Neutrophil (primary cell): ENCODE measurements at regions not wholly inside any gene's neighbourhood (a gene's known extent, or its start where the extent isn't known, plus 50 kb on each side); places are given as distances from the start of the nearest gene placed in this dataset.

Experiments used
- H3K27ac ChIP-seq: fragments of 200-600 bp; sonication (generic); 2 replicates; pipeline ENCODE4 v1.5.1; 2016; ENCODE audit warnings: mild to moderate bottlenecking, moderate library complexity
- H3K27me3 ChIP-seq: fragments of 200-600 bp; sonication (generic); 2 replicates; pipeline ENCODE4 v1.6.0; 2016; ENCODE audit warnings: mild to moderate bottlenecking
- H3K36me3 ChIP-seq: fragments of 200-600 bp; sonication (generic); 2 replicates; pipeline ENCODE4 v1.5.1; 2017
- H3K4me1 ChIP-seq, 2 experiments: fragments of 200-600 bp in 1 of 2; sonication (generic) in 1 of 2; 1 replicate in 1 of 2; 2 replicates in 1 of 2; pipeline versions ENCODE4 v1.5.1 to v1.6.1; 2013 to 2016; ENCODE audit warnings: low read depth in 1 of 2, low read length in 1 of 2, mild to moderate bottlenecking in 1 of 2, moderate library complexity in 1 of 2; ENCODE audit not compliant: control insufficient read depth in 1 of 2, insufficient read depth in 1 of 2
- H3K4me3 ChIP-seq, 2 experiments: fragments of 200-600 bp in 1 of 2; sonication (generic) in 1 of 2; 1 replicate in 1 of 2; 2 replicates in 1 of 2; pipeline ENCODE4 v1.5.1; 2013 to 2016; ENCODE audit warnings: low read depth in 1 of 2, low read length in 1 of 2, mild to moderate bottlenecking in 1 of 2, moderate library complexity in 1 of 2
- H3K9me3 ChIP-seq: fragments of 200-600 bp; sonication (generic); 2 replicates; pipeline ENCODE4 v1.5.1; 2016
- TF ChIP-seq, protein P1 (sequence below): fragments of 200-600 bp; sonication (generic); IDR thresholded peaks from 2 replicates; pipeline ENCODE4 v1.5.1; 2016; ENCODE audit warnings: antibody characterized with exemption

DNA sequence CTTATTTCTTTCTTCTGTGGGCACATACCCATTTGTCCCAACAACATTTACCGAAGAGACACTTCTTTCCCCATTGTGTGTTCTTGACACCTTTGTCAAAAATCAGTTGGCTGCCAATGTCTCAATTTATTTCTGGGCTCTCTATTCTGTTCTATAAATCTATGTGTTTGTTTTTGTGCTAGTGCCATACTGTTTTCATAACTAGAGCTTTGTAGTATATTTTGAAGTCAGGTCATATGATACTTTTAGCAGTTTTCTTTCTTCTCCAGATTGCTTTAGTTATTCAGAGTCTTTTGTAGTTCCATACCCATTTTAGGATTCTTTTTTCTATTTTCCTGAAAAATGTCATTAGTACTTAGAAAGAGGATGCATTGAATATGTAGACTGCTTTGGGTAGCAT is 1276.3 kb downstream of the SLITRK1 start:
- TF ChIP-seq, protein P1, sequence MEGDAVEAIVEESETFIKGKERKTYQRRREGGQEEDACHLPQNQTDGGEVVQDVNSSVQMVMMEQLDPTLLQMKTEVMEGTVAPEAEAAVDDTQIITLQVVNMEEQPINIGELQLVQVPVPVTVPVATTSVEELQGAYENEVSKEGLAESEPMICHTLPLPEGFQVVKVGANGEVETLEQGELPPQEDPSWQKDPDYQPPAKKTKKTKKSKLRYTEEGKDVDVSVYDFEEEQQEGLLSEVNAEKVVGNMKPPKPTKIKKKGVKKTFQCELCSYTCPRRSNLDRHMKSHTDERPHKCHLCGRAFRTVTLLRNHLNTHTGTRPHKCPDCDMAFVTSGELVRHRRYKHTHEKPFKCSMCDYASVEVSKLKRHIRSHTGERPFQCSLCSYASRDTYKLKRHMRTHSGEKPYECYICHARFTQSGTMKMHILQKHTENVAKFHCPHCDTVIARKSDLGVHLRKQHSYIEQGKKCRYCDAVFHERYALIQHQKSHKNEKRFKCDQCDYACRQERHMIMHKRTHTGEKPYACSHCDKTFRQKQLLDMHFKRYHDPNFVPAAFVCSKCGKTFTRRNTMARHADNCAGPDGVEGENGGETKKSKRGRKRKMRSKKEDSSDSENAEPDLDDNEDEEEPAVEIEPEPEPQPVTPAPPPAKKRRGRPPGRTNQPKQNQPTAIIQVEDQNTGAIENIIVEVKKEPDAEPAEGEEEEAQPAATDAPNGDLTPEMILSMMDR, result no peak
- Histone ChIP-seq H3K9me3 (peaks cover 3% of the 10 kb centered on the region), H3K27me3 (no peaks in the 10 kb centered on the region), H3K4me3 (no peak overlapping the region), H3K36me3 (no peaks in the 10 kb centered on the region), H3K4me1 (no peaks in the 10 kb centered on the region), H3K27ac (no peak overlapping the region)

DNA sequence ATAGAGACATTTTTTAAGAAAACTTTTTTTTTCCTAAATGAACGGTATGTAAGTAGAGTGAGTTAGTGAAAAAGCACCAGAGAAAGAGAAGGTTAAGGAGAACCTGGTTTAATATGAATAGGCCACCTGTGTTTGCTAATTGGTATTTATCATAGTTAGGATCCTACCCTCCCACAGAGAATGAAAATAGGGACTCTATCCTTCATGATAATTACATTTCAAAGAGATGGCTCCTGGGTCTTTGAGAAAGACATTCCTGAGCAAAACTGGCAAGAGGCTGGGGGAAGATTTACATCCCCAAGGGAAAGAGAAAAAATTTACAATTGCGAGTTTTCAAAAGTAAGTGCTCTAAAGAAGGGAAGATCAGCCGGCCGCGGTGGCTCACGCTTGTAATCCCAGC is 1284.5 kb downstream of the SLITRK1 start:
- Histone ChIP-seq H3K27ac (no peak overlapping the region), H3K4me3 (no peak overlapping the region), H3K27me3 (no peaks in the 10 kb centered on the region), H3K36me3 (no peaks in the 10 kb centered on the region), H3K9me3 (no peaks in the 10 kb centered on the region), H3K4me1 (no peaks in the 10 kb centered on the region)
- TF ChIP-seq, protein P1, result no peak

DNA sequence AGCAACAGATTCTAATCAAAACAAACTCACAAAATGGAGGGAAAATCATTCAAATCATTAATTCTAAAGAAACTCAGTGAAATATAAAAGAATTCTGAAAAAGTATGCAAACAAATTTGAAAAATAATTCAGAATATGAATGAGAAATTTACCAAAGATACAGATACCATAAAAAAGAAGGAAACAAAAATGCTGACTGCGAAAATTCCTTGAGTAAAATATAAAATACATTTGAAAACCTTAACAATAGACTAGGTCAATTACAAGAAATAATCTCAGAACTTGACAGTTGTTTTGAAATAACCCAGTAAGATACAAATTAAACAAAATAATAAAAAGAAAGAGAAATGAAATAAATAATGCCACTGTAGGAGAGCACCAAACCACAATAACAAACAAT is 1289.0 kb downstream of the SLITRK1 start:
- Histone ChIP-seq H3K4me1 (no peaks in the 10 kb centered on the region), H3K27me3 (no peaks in the 10 kb centered on the region), H3K4me3 (no peak overlapping the region), H3K36me3 (no peaks in the 10 kb centered on the region), H3K27ac (no peak overlapping the region), H3K9me3 (no peaks in the 10 kb centered on the region)
- TF ChIP-seq, protein P1, result no peak

DNA sequence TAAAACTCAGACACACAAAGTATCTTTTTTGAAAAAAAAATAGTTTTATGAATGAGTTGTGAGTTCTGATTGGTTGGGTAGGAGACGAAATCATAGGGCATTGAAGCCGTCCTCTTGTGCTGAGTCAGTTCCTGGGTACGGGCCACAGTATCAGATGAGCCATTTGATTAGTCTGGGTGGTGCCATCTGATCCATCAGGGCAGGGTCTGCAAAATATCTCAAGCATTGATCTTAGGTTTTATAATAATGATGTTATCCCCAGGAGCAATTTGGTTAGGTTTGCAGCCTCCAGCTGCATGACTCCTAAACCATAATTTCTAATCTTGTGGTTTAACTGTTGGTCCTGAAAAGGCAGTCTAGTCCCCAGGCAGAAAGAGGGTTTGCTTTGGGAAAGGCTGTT is 1310.6 kb downstream of the SLITRK1 start:
- H3K27ac ChIP-seq, result no peak overlapping the region
- no peak overlapping the region for H3K4me3 ChIP-seq
- H3K27me3 ChIP-seq, result no peaks in the 10 kb centered on the region
- TF ChIP-seq, protein P1, result no peak
- no peaks in the 10 kb centered on the region for H3K9me3 ChIP-seq
- H3K36me3 ChIP-seq, result no peaks in the 10 kb centered on the region
- no peaks in the 10 kb centered on the region for H3K4me1 ChIP-seq

DNA sequence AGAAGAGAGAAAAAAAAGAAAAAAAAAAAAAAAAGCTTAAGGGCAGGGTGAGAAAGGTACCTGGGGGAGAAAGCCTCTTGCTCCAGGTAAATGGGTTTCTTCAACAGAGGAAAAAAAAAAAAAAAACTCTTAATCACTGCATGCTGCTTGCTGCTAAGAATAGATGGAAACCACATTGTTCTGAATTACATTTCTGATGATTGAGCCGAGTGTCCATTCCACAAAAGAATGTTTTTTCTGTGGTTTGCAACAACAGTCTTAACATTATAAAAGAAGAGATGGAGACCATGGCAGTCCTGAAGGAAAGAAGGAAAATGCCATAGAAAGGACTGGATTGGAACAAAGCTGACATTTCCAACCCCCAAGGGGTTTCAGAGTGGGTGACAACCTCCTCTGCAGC is 1312.7 kb downstream of the SLITRK1 start:
- TF ChIP-seq, protein P1, result no peak
- H3K27ac ChIP-seq, result no peak overlapping the region
- no peaks in the 10 kb centered on the region for H3K36me3 ChIP-seq
- H3K9me3 ChIP-seq, result no peaks in the 10 kb centered on the region
- no peak overlapping the region for H3K4me3 ChIP-seq
- no peaks in the 10 kb centered on the region for H3K27me3 ChIP-seq
- no peaks in the 10 kb centered on the region for H3K4me1 ChIP-seq

DNA sequence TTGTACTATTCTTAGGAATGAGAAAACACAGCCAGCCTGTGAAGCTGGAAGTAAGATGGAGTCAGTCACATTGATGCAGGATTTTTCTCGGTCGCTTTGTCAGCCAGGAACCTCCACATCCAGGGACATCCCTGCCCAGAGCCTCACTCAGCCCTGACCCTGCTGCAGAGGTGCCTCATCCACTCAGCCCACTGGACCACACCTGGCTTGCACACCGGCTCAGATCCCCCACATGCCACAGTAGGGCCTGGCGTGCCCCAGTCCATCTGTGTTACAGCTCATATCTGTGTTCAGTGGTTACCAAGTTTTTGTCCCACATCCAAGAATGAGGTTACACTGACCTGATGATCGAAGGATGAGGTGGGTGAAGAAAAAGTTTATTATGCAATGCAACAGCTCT is 1315.4 kb downstream of the SLITRK1 start:
- no peaks in the 10 kb centered on the region for H3K9me3 ChIP-seq

More for the DNA sequence above, 1315.4 kb downstream of the SLITRK1 start:
- Histone ChIP-seq H3K27ac (no peak overlapping the region), H3K4me3 (no peak overlapping the region), H3K4me1 (no peaks in the 10 kb centered on the region), H3K36me3 (no peaks in the 10 kb centered on the region), H3K27me3 (no peaks in the 10 kb centered on the region)
- TF ChIP-seq, protein P1, result no peak
